Glutamatergic neuron (in vitro differentiated cells): ENCODE measurements at regions not wholly inside any gene's neighbourhood (a gene's known extent, or its start where the extent isn't known, plus 50 kb on each side); places are given as distances from the start of the nearest gene placed in this dataset.

Source experiments
- DNase-seq: peaks from one replicate; pipeline ENCODE4 v3.0.0; 2022
- H3K27ac Mint-ChIP-seq: one replicate; pipeline ENCODE4 v1.8.0; 2020; ENCODE audit warnings: mild to moderate bottlenecking, mixed read lengths, inconsistent platforms; ENCODE audit not compliant: unreplicated experiment
- H3K27me3 Mint-ChIP-seq: one replicate; pipeline ENCODE4 v1.8.0; 2020; ENCODE audit warnings: mild to moderate bottlenecking, moderate library complexity, mixed read lengths, inconsistent platforms; ENCODE audit not compliant: unreplicated experiment
- H3K36me3 Mint-ChIP-seq: one replicate; pipeline ENCODE4 v1.8.0; 2020; ENCODE audit warnings: mild to moderate bottlenecking, mixed read lengths, inconsistent platforms; ENCODE audit not compliant: unreplicated experiment
- H3K4me1 Mint-ChIP-seq: one replicate; pipeline ENCODE4 v1.8.0; 2020; ENCODE audit warnings: mild to moderate bottlenecking, low read depth, mixed read lengths, inconsistent platforms; ENCODE audit not compliant: unreplicated experiment
- H3K4me3 Mint-ChIP-seq: one replicate; pipeline ENCODE4 v1.8.0; 2020; ENCODE audit warnings: mild to moderate bottlenecking, mixed read lengths, inconsistent platforms; ENCODE audit not compliant: unreplicated experiment
- H3K9me3 Mint-ChIP-seq: one replicate; pipeline ENCODE4 v1.8.0; 2020; ENCODE audit warnings: mild to moderate bottlenecking, moderate library complexity, mixed read lengths, inconsistent platforms; ENCODE audit not compliant: unreplicated experiment
- CTCF ChIP-seq: fragments of 200-600 bp; sonication (generic); IDR thresholded peaks from one replicate; pipeline ENCODE4 v1.5.0; 2021; ENCODE audit not compliant: partially characterized antibody, unreplicated experiment

GRCh38 chr3:116601206-116601605, 108.4 kb upstream of the TUSC7 start:
- Mint-ChIP-seq H3K4me1 (no peaks in the 10 kb centered on the region), H3K4me3 (no peak overlapping the region), H3K36me3 (no peaks in the 10 kb centered on the region), H3K27ac (no peak overlapping the region), H3K9me3 (no peaks in the 10 kb centered on the region), H3K27me3 (no peaks in the 10 kb centered on the region)
- no peak for TF ChIP-seq CTCF
- no peak for DNase-seq

- no peaks in the 10 kb centered on the region for H3K36me3 Mint-ChIP-seq
- no peak overlapping the region for H3K4me3 Mint-ChIP-seq
- no peak for DNase-seq
- no peak overlapping the region for H3K27ac Mint-ChIP-seq
- H3K27me3 Mint-ChIP-seq = no peaks in the 10 kb centered on the region
- peaks cover 4% of the 10 kb centered on the region for H3K9me3 Mint-ChIP-seq
- H3K4me1 Mint-ChIP-seq = no peaks in the 10 kb centered on the region
- no peak for TF ChIP-seq CTCF
Observed at GRCh38 chr3:116607205-116607604, 102.4 kb upstream of the TUSC7 start.

- Mint-ChIP-seq H3K36me3 (no peaks in the 10 kb centered on the region), H3K4me3 (no peak overlapping the region), H3K9me3 (peaks cover 4% of the 10 kb centered on the region), H3K4me1 (peaks cover 4% of the 10 kb centered on the region), H3K27me3 (no peaks in the 10 kb centered on the region), H3K27ac (no peak overlapping the region)
- DNase-seq = no peak
- TF ChIP-seq CTCF = no peak
Observed at GRCh38 chr3:116610124-116610523, 99.5 kb upstream of the TUSC7 start.

- H3K4me3 Mint-ChIP-seq = no peak overlapping the region
- H3K4me1 Mint-ChIP-seq = peaks cover 8% of the 10 kb centered on the region
- H3K27me3 Mint-ChIP-seq = no peaks in the 10 kb centered on the region
- H3K27ac Mint-ChIP-seq = no peak overlapping the region
- DNase-seq = no peak
- H3K9me3 Mint-ChIP-seq = no peaks in the 10 kb centered on the region
- TF ChIP-seq CTCF = peak; percentile 78
- H3K36me3 Mint-ChIP-seq = no peaks in the 10 kb centered on the region
Observed at GRCh38 chr3:116614795-116615362, 94.7 kb upstream of the TUSC7 start.

- Mint-ChIP-seq H3K27me3 (no peaks in the 10 kb centered on the region), H3K4me3 (no peak overlapping the region), H3K27ac (no peak overlapping the region), H3K9me3 (peaks cover 2% of the 10 kb centered on the region), H3K36me3 (no peaks in the 10 kb centered on the region), H3K4me1 (peaks cover 8% of the 10 kb centered on the region)
- TF ChIP-seq CTCF = no peak
- no peak for DNase-seq
Observed at GRCh38 chr3:116618138-116618537, 91.4 kb upstream of the TUSC7 start.
